Pancreas (tissue), 10 donors: ENCODE measurements at regions not wholly inside any gene's neighbourhood (a gene's known extent, or its start where the extent isn't known, plus 50 kb on each side); places are given as distances from the start of the nearest gene placed in this dataset.

Experiments used
- ATAC-seq, 4 donors: fragments of 200-7000 bp; cut with Tn5 transposase; one replicate each; pipeline versions ENCODE4 v1.8.0 to v1.9.1; 2020; ENCODE audit warnings: mild to moderate bottlenecking in 4 of 4, moderate library complexity in 4 of 4
- DNase-seq, 6 donors: peaks; one replicate each; pipeline ENCODE4 v3.0.0-alpha.2; 2020
- FAIRE-seq: peaks from 2 replicates; lab custom pipeline; 2012; peaks lifted over from hg19 to GRCh38; lab: Jason Lieb, UNC
- H3K27ac ChIP-seq, 4 donors: fragments of 200-600 bp; sonication (generic); 1 replicate in 3 of 4; 2 replicates in 1 of 4; pipeline versions ENCODE4 v1.5.0 to v1.8.0; 2020
- H3K27me3 ChIP-seq, 4 donors: fragments of 200-600 bp; one replicate each; pipeline ENCODE4 v1.8.0; 2021
- H3K36me3 ChIP-seq, 3 donors: fragments of 200-600 bp; sonication (generic) in 1 of 3; one replicate each; pipeline versions ENCODE4 v1.5.0 to v1.8.0; 2020 to 2021
- H3K4me1 ChIP-seq, 3 donors: fragments of 200-600 bp; one replicate each; pipeline ENCODE4 v1.8.0; 2021
- H3K4me3 ChIP-seq, 4 donors: fragments of 200-600 bp; sonication (generic) in 2 of 4; one replicate each; pipeline versions ENCODE4 v1.5.0 to v1.8.0; 2020 to 2021
- H3K9me3 ChIP-seq, 4 donors: fragments of 200-600 bp; one replicate each; pipeline ENCODE4 v1.8.0; 2021
- WGBS, 2 donors: extraction: QIAGEN DNeasy Blood & Tissue Kit; methylation state at CpG; one replicate each; pipeline ENCODE4 v1.1.7; 2013; 5-methylcytosine and 5-hydroxymethylcytosine counted together
- intact Hi-C, 3 donors: fragments of 100-400 bp; cut with DNase I; formaldehyde crosslinking; loops; one replicate each; pipeline versions ENCODE4 v1.11.1 to v1.14.2; 2022
- TF ChIP-seq, protein P1 (sequence below), 4 donors: fragments of 200-600 bp; sonication (generic) in 3 of 4; IDR thresholded peaks; one replicate each; pipeline versions ENCODE4 v1.5.0 to v1.8.0; 2021; ENCODE audit warnings: antibody characterized with exemption in 4 of 4
- donor health status: healthy with polysubstance abuse.
- donor health status: DM: no; HTN: no; CAD: no; lungs with moderate emphysema.
- donor health status: DM: no; HTN: no; CAD: no.
- donor health status: control.
- donor health status: control.
- donor health status: Bipolar disorder and iron deficiency.
- donor health status: DM: yes; HTN: yes; CAD: no.
- donor health status: DM: no; HTN: no; CAD: no.
- donor health status: DM: no; HTN: no; CAD: no.
- donor health status: DM: yes; HTN: yes; CAD: no.

- TF ChIP-seq, protein P1, sequence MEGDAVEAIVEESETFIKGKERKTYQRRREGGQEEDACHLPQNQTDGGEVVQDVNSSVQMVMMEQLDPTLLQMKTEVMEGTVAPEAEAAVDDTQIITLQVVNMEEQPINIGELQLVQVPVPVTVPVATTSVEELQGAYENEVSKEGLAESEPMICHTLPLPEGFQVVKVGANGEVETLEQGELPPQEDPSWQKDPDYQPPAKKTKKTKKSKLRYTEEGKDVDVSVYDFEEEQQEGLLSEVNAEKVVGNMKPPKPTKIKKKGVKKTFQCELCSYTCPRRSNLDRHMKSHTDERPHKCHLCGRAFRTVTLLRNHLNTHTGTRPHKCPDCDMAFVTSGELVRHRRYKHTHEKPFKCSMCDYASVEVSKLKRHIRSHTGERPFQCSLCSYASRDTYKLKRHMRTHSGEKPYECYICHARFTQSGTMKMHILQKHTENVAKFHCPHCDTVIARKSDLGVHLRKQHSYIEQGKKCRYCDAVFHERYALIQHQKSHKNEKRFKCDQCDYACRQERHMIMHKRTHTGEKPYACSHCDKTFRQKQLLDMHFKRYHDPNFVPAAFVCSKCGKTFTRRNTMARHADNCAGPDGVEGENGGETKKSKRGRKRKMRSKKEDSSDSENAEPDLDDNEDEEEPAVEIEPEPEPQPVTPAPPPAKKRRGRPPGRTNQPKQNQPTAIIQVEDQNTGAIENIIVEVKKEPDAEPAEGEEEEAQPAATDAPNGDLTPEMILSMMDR (IDR thresholded peaks at IDR 0.05), result no peak
- no peak for DNase-seq
- intact Hi-C loops, result no loop called here
- WGBS, 2 donors, result 82 to 87% methylated on average over 2 of the region's 2 CpGs
- Histone ChIP-seq H3K36me3 (no peaks in the 10 kb centered on the region), H3K4me3 (no peak overlapping the region), H3K27ac (no peak overlapping the region), H3K4me1 (no peaks in the 10 kb centered on the region), H3K27me3 (peaks cover 0 to 3% (median 0%) of the 10 kb centered on the region in 4 donors), H3K9me3 (no peaks in the 10 kb centered on the region)
- FAIRE-seq, result no peak
- ATAC-seq, result no peak
Measured at GRCh38 chr7:35371221-35371620, 117.3 kb upstream of the TBX20 start.

- Histone ChIP-seq H3K36me3 (no peaks in the 10 kb centered on the region), H3K4me1 (no peaks in the 10 kb centered on the region), H3K27me3 (peaks cover 0 to 3% (median 0%) of the 10 kb centered on the region in 4 donors), H3K27ac (no peak overlapping the region), H3K4me3 (no peak overlapping the region), H3K9me3 (no peaks in the 10 kb centered on the region)
- DNase-seq, result no peak
- ATAC-seq, result no peak
- TF ChIP-seq, protein P1 (IDR thresholded peaks at IDR 0.05), result no peak
- intact Hi-C loops, result no loop called here
- WGBS, 2 donors, result 50 to 65% methylated on average over 2 of the region's 2 CpGs
- no peak for FAIRE-seq
Measured at GRCh38 chr7:35370687-35371086, 116.8 kb upstream of the TBX20 start.

- Histone ChIP-seq H3K4me3 (no peak overlapping the region), H3K4me1 (no peaks in the 10 kb centered on the region), H3K9me3 (no peaks in the 10 kb centered on the region), H3K36me3 (no peaks in the 10 kb centered on the region), H3K27me3 (peaks cover 0 to 3% (median 0%) of the 10 kb centered on the region in 4 donors), H3K27ac (no peak overlapping the region)
- FAIRE-seq (no peak), ATAC-seq (no peak), DNase-seq (no peak)
- intact Hi-C loops, result no loop called here
- TF ChIP-seq, protein P1 (IDR thresholded peaks at IDR 0.05), result no peak
- WGBS, 2 donors, result 47 to 49% methylated on average over 6 of the region's 6 CpGs
Measured at GRCh38 chr7:35366167-35367155, 112.6 kb upstream of the TBX20 start.

- Histone ChIP-seq H3K4me3 (no peak overlapping the region), H3K27ac (no peak overlapping the region), H3K27me3 (peaks cover 0 to 3% (median 0%) of the 10 kb centered on the region in 4 donors), H3K4me1 (no peaks in the 10 kb centered on the region), H3K36me3 (no peaks in the 10 kb centered on the region), H3K9me3 (no peaks in the 10 kb centered on the region)
- intact Hi-C loops, result no loop called here
- TF ChIP-seq, protein P1 (IDR thresholded peaks at IDR 0.05), result no peak
- DNase-seq, result no peak
- no peak for ATAC-seq
- no peak for FAIRE-seq
- 53 to 67% methylated on average over 1 of the region's 1 CpG for WGBS, 2 donors
Measured at GRCh38 chr7:35365523-35365922, 111.6 kb upstream of the TBX20 start.

DNA sequence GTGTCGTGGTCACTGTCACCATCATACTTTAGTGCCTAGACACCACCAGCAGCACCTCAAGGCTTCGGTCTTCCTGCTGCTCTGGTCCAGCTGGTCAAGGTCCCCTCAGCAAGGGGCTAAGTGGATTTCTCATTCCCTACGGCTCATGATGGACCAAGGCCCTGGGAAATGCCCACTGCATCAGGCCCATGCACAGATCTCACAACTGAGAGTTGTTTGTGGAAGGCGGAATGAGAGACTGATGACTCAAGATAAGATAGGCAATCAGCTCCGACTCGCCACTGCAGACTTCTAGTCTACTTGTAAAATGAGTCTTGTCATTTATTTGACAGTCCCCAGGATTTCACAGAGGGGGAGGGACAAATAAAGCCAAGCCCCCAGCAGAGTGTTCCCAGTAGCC is 108.4 kb upstream of the TBX20 start:
- no peaks in the 10 kb centered on the region for H3K36me3 ChIP-seq
- intact Hi-C loops, result no loop called here
- TF ChIP-seq, protein P1 (IDR thresholded peaks at IDR 0.05), result no peak
- ATAC-seq, result no peak
- FAIRE-seq, result no peak
- no peaks in the 10 kb centered on the region for H3K4me1 ChIP-seq
- H3K27ac ChIP-seq, result no peak overlapping the region
- no peak overlapping the region for H3K4me3 ChIP-seq
- no peak for DNase-seq
- peaks cover 0 to 3% (median 0%) of the 10 kb centered on the region in 4 donors for H3K27me3 ChIP-seq
- 46 to 48% methylated on average over 6 of the region's 6 CpGs for WGBS, 2 donors
- no peaks in the 10 kb centered on the region for H3K9me3 ChIP-seq
